ENCODE measurements at regions not wholly inside any gene's neighbourhood (a gene's known extent, or its start where the extent isn't known, plus 50 kb on each side); places are given as distances from the start of the nearest gene placed in this dataset.

DNA sequence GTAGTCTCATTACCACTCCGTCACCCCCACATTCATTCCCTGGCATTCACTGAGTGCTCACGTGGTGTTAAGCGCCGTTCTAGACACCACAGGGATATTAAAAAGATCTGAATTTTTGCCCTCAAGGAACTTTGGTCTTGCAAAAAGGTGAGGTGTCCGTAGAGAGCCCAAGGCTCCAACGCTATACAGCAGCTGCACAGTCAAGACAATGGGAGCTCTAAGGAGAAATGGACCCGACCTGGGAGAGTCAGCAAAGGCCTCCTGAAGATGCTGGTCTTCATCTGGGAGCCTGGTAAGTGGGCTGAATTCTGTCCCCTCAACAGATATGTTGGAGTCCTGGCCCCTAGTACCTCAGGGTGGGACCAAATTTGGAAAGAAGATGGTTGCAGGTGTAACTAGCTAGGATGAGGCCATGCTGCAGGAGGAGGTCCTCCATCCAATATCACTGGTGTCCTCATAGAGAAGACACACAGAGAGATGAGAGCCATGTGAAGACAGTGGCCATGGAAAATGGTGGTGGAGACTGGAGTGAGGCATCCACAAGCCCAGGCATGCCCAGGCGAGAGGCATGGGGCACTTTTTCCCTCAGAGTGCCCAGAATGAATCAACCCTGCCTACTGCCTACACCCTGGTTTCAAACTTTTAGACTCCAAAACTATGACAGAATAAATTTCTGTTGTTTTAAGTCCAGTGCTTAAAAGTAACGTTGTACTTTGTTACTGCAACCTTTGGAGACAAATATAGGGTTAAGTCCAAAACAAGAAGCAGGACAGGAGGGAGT, 247.3 kb downstream of the TTC32 start:
- TF ChIP-seq CTCF (IDR thresholded peaks at IDR 0.05): no peak
- TF ChIP-seq POLR2A (IDR thresholded peaks at IDR 0.05): no peak
